Panc1 (cell line): ENCODE measurements at regions not wholly inside any gene's neighbourhood (a gene's known extent, or its start where the extent isn't known, plus 50 kb on each side); places are given as distances from the start of the nearest gene placed in this dataset.

ENCODE experiments used
- ATAC-seq: fragments of 200-7000 bp; cut with Tn5 transposase; 2 replicates; pipeline ENCODE4 v1.9.1; 2020; ENCODE audit warnings: mild to moderate bottlenecking, moderate library complexity
- BruUV-seq: library from RNA; stranded (reverse); fragments of 400-500 nt; replicated peaks from 2 replicates; lab custom pipeline; 2021; lab: Mats Ljungman, UMichigan
- CTCF ChIA-PET: fragments of 300-600 bp; sonication (Branson Sonifier 250); formaldehyde crosslinking; loops from one replicate; lab custom pipeline; 2022; ENCODE audit warnings: antibody characterized with exemption; lab: Charles Lee
- POLR2A ChIA-PET: fragments of 300-600 bp; sonication (Branson Sonifier 250); formaldehyde crosslinking; loops from one replicate; lab custom pipeline; 2022; ENCODE audit warnings: antibody characterized with exemption; lab: Charles Lee
- DNase-seq: peaks from one replicate; pipeline ENCODE4 v3.0.0-alpha.2; 2010; ENCODE audit warnings: low read depth, low spot score
- H3K27ac ChIP-seq: 2 replicates; pipeline ENCODE4 v1.5.1; 2011; ENCODE audit warnings: mild to moderate bottlenecking, low read length, inconsistent platforms
- H3K27me3 ChIP-seq: fragments of 200-500 bp; sonication (Bioruptor generic); 2 replicates; pipeline ENCODE4 v1.6.0; 2014; ENCODE audit warnings: low read length, inconsistent platforms; ENCODE audit not compliant: control insufficient read depth, insufficient read depth
- H3K36me3 ChIP-seq: fragments of 200-500 bp; sonication (Bioruptor generic); 2 replicates; pipeline ENCODE4 v1.5.1; 2014; ENCODE audit warnings: inconsistent platforms, mild to moderate bottlenecking, low read length, moderate library complexity; ENCODE audit not compliant: control insufficient read depth, insufficient read depth
- H3K4me1 ChIP-seq: 2 replicates; pipeline ENCODE4 v1.5.1; 2011; ENCODE audit warnings: inconsistent platforms, mild to moderate bottlenecking, low read length, moderate library complexity; ENCODE audit not compliant: control insufficient read depth, insufficient read depth
- H3K4me3 ChIP-seq, 2 experiments: 2 replicates each; pipeline ENCODE4 v1.5.1; 2011 to 2012; ENCODE audit warnings: low read depth in 2 of 2, low read length in 2 of 2, mild to moderate bottlenecking in 2 of 2, inconsistent platforms in 1 of 2, moderate library complexity in 1 of 2
- H3K9me3 ChIP-seq: fragments of 200-500 bp; sonication (Bioruptor generic); 2 replicates; pipeline ENCODE4 v1.5.1; 2014; ENCODE audit warnings: low read depth, mild to moderate bottlenecking, inconsistent platforms, low read length, moderate library complexity; ENCODE audit not compliant: control insufficient read depth, insufficient read depth
- POLR2AphosphoS5 ChIP-seq: IDR thresholded peaks from 2 replicates; pipeline ENCODE4 v1.6.1; 2012; ENCODE audit warnings: mild to moderate bottlenecking, low read depth, low read length, moderate library complexity
- SIN3A ChIP-seq: IDR thresholded peaks from 2 replicates; pipeline ENCODE4 v1.6.1; 2012; ENCODE audit warnings: low read depth, mild to moderate bottlenecking, low read length, moderate library complexity, borderline replicate concordance; ENCODE audit not compliant: insufficient read depth
- TCF7L2 ChIP-seq: IDR thresholded peaks from 2 replicates; pipeline ENCODE4 v1.6.1; 2011; ENCODE audit warnings: mild to moderate bottlenecking, low read depth, low read length, inconsistent platforms
- in situ Hi-C: cut with HindIII; loops from 2 replicates; pipeline ENCODE4 v1.10.0; 2016; ENCODE audit warnings: low sequenced_read_pairs, low pct_unique_long_range_greater_than_20kb
- intact Hi-C: fragments of 100-400 bp; cut with micrococcal nuclease; formaldehyde crosslinking; loops from one replicate; pipeline ENCODE4 v1.10.0; 2022; ENCODE audit not compliant: unreplicated experiment
- TF ChIP-seq, protein P1 (sequence below): fragments of 450-650 bp; IDR thresholded peaks from 2 replicates; pipeline ENCODE4 v1.5.1; 2017; ENCODE audit warnings: mild to moderate bottlenecking
- TF ChIP-seq, protein P2 (sequence below), 2 experiments: IDR thresholded peaks; 2 replicates each; pipeline ENCODE4 v1.6.1; 2011 to 2012; ENCODE audit warnings: low read depth in 2 of 2, control low read depth in 1 of 2, low read length in 1 of 2, mild to moderate bottlenecking in 1 of 2, moderate library complexity in 1 of 2; ENCODE audit not compliant: insufficient read depth in 1 of 2

DNA sequence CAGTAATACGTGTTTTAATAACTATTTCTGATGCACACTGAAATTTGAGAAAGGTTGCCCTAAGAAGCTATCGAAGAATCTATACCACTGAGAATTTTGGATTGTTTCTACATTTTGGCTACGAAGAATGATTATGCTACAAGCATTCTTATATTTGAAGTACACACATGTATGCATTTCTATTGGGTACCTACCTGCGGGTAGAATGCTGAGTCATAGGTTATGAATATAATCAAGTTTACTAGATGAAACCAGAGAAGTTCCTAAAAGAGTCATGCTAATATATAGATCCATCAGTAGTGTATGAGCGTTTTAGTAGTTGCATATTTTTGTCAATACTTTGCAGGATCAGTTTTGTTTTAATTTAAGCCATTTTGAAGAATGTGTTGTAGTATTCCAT lies 62.0 kb upstream of the PCDH20 start:
- H3K27ac ChIP-seq: no peak overlapping the region
- DNase-seq (no peak), ATAC-seq (no peak)
- no peaks in the 10 kb centered on the region for H3K9me3 ChIP-seq
- intact Hi-C loops: no loop called here
- POLR2A ChIA-PET: no interaction called here
- CTCF ChIA-PET: no interaction called here
- no peaks in the 10 kb centered on the region for H3K27me3 ChIP-seq
- no peaks in the 10 kb centered on the region for H3K36me3 ChIP-seq
- no TSS peak for BruUV-seq
- no peaks in the 10 kb centered on the region for H3K4me1 ChIP-seq
- no peak for TF ChIP-seq SIN3A
- no peak for TF ChIP-seq POLR2AphosphoS5
- no peak for TF ChIP-seq TCF7L2
- TF ChIP-seq, protein P1, sequence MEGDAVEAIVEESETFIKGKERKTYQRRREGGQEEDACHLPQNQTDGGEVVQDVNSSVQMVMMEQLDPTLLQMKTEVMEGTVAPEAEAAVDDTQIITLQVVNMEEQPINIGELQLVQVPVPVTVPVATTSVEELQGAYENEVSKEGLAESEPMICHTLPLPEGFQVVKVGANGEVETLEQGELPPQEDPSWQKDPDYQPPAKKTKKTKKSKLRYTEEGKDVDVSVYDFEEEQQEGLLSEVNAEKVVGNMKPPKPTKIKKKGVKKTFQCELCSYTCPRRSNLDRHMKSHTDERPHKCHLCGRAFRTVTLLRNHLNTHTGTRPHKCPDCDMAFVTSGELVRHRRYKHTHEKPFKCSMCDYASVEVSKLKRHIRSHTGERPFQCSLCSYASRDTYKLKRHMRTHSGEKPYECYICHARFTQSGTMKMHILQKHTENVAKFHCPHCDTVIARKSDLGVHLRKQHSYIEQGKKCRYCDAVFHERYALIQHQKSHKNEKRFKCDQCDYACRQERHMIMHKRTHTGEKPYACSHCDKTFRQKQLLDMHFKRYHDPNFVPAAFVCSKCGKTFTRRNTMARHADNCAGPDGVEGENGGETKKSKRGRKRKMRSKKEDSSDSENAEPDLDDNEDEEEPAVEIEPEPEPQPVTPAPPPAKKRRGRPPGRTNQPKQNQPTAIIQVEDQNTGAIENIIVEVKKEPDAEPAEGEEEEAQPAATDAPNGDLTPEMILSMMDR: no peak
- TF ChIP-seq, protein P2, sequence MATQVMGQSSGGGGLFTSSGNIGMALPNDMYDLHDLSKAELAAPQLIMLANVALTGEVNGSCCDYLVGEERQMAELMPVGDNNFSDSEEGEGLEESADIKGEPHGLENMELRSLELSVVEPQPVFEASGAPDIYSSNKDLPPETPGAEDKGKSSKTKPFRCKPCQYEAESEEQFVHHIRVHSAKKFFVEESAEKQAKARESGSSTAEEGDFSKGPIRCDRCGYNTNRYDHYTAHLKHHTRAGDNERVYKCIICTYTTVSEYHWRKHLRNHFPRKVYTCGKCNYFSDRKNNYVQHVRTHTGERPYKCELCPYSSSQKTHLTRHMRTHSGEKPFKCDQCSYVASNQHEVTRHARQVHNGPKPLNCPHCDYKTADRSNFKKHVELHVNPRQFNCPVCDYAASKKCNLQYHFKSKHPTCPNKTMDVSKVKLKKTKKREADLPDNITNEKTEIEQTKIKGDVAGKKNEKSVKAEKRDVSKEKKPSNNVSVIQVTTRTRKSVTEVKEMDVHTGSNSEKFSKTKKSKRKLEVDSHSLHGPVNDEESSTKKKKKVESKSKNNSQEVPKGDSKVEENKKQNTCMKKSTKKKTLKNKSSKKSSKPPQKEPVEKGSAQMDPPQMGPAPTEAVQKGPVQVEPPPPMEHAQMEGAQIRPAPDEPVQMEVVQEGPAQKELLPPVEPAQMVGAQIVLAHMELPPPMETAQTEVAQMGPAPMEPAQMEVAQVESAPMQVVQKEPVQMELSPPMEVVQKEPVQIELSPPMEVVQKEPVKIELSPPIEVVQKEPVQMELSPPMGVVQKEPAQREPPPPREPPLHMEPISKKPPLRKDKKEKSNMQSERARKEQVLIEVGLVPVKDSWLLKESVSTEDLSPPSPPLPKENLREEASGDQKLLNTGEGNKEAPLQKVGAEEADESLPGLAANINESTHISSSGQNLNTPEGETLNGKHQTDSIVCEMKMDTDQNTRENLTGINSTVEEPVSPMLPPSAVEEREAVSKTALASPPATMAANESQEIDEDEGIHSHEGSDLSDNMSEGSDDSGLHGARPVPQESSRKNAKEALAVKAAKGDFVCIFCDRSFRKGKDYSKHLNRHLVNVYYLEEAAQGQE (IDR thresholded peaks at IDR 0.05; ENCODE audit: insufficient read depth in 1 of 2, low read depth in 2 of 2, low read length in 1 of 2): no peak
- H3K4me3 ChIP-seq: no peak overlapping the region
- in situ Hi-C loops: no loop called here

DNA sequence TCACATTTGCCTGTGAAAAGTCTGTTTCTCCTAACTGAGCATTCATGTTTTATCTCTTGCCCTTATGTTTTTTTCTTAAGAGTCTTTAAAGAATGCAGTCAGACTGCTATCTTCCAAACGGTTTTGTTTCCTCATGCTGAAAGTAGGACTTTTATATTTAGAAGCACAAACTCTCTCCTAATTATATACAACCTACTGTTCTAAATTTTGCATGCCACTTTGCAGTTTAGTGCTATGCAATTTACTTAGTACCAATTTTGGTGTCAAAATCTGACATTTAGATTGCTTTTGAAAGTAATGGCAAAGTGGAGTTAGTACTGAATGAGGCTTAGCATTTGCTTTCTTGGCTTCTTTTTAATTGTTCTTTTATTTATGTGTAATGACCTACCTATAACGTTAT lies 55.1 kb upstream of the PCDH20 start:
- in situ Hi-C loops (no loop called here), intact Hi-C loops (no loop called here)
- POLR2A ChIA-PET: no interaction called here
- Histone ChIP-seq H3K4me1 (no peaks in the 10 kb centered on the region), H3K4me3 (no peak overlapping the region), H3K27me3 (no peaks in the 10 kb centered on the region), H3K36me3 (no peaks in the 10 kb centered on the region), H3K27ac (no peak overlapping the region), H3K9me3 (no peaks in the 10 kb centered on the region)
- no peak for ATAC-seq
- BruUV-seq: no TSS peak
- TF ChIP-seq, protein P2 (IDR thresholded peaks at IDR 0.05; ENCODE audit: insufficient read depth in 1 of 2, low read depth in 2 of 2, low read length in 1 of 2): no peak
- no peak for TF ChIP-seq TCF7L2
- no peak for TF ChIP-seq SIN3A
- TF ChIP-seq POLR2AphosphoS5: no peak
- TF ChIP-seq, protein P1: no peak
- CTCF ChIA-PET: no interaction called here
- DNase-seq: no peak
